ENCODE measurements at regions not wholly inside any gene's neighbourhood (a gene's known extent, or its start where the extent isn't known, plus 50 kb on each side); places are given as distances from the start of the nearest gene placed in this dataset.

DNA sequence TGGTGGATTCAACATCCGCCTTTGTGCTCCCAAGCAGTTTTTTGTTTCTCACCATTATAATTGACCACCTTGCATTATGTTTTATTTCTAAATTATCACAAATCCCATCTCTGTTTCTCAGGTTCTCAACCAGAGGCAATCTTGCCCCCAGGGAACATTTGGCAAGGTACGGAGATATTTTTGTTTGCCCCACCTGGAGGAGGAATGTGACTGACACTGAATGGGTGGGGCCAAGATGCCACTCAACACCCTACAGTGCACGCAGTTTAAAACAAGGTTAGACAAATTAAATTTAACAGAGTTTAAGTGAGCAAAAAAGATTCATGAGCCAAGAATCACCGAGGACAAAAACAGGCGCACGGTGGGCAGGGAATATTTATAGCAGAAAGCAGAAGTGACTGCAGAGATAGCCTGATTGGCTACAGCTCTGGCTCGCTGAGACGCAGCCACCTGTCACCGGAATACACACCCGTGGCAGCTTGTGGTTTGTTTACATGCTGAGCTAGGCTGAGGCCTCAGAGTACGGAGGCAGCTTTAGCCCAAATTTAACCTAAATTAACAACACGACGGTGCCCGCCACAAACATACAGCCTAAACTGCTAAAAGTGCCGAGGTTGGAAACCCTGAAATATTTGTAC lies 150.0 kb upstream of the ALKAL2 start:
- TF ChIP-seq POLR2A (IDR thresholded peaks at IDR 0.05): no peak
- TF ChIP-seq, protein P1, sequence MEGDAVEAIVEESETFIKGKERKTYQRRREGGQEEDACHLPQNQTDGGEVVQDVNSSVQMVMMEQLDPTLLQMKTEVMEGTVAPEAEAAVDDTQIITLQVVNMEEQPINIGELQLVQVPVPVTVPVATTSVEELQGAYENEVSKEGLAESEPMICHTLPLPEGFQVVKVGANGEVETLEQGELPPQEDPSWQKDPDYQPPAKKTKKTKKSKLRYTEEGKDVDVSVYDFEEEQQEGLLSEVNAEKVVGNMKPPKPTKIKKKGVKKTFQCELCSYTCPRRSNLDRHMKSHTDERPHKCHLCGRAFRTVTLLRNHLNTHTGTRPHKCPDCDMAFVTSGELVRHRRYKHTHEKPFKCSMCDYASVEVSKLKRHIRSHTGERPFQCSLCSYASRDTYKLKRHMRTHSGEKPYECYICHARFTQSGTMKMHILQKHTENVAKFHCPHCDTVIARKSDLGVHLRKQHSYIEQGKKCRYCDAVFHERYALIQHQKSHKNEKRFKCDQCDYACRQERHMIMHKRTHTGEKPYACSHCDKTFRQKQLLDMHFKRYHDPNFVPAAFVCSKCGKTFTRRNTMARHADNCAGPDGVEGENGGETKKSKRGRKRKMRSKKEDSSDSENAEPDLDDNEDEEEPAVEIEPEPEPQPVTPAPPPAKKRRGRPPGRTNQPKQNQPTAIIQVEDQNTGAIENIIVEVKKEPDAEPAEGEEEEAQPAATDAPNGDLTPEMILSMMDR (IDR thresholded peaks at IDR 0.05): no peak
